ENCODE measurements at regions not wholly inside any gene's neighbourhood (a gene's known extent, or its start where the extent isn't known, plus 50 kb on each side); places are given as distances from the start of the nearest gene placed in this dataset.
A peak's percentile ranks its signal among the peaks of the same experiment; 100 is the strongest.

DNA sequence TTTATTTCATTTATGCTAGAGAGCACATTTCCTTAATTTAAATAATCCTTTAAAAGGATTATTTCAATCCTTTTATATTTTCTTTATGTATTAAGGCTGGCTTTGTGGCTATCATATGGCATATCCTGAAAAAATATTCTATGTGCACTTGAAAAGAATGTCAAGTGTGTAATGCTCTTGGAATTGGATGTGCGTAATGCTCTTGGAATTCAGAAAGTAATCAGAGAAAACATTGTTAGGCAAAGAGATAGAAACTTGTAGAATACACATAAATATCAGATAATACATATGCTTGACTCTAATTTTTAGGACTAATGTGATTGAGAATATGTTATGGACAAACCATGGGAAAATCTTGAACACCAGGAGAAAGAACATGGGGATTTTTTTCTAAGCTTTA lies 197.5 kb upstream of the COL3A1 start:
- H3K9me3 ChIP-seq (ENCODE audit: low read depth) = no peaks in the 10 kb centered on the region
- H3K4me3 ChIP-seq = no peak overlapping the region

DNA sequence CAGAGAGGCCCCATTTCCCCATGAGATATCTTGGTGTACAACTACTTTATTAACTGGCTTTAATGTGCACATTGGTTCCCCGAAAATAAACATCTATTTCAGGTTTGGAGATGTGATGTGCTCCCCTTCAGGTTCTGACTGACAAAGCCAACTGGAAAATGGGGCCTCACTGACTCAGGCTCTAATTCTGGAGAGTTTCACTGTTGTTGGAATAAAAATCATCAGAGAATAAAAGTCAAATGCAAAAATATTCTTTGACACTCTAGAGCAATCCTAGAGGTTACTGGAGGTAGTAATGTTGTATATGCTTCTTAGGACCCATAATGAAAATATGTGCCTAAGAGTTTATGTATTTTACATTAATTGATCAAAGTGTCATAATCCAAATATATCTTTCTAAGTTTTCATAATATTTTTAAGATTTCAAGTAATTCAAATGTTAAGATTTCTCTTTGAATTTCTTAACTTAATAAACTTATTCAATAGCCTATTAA lies 189.9 kb upstream of the COL3A1 start:
- Histone ChIP-seq H3K4me3 (no peak overlapping the region), H3K27me3 (no peaks in the 10 kb centered on the region), H3K27ac (no peak overlapping the region), H3K36me3 (no peaks in the 10 kb centered on the region), H3K9me3 (ENCODE audit: low read depth) (no peaks in the 10 kb centered on the region), H3K4me1 (ENCODE audit: low read depth) (no peaks in the 10 kb centered on the region)
- no peak for DNase-seq (ENCODE audit: low read depth in 1 of 2, low spot score in 1 of 2)
- TF ChIP-seq, protein P1, sequence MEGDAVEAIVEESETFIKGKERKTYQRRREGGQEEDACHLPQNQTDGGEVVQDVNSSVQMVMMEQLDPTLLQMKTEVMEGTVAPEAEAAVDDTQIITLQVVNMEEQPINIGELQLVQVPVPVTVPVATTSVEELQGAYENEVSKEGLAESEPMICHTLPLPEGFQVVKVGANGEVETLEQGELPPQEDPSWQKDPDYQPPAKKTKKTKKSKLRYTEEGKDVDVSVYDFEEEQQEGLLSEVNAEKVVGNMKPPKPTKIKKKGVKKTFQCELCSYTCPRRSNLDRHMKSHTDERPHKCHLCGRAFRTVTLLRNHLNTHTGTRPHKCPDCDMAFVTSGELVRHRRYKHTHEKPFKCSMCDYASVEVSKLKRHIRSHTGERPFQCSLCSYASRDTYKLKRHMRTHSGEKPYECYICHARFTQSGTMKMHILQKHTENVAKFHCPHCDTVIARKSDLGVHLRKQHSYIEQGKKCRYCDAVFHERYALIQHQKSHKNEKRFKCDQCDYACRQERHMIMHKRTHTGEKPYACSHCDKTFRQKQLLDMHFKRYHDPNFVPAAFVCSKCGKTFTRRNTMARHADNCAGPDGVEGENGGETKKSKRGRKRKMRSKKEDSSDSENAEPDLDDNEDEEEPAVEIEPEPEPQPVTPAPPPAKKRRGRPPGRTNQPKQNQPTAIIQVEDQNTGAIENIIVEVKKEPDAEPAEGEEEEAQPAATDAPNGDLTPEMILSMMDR (IDR thresholded peaks at IDR 0.05; ENCODE audit: low read depth, low read length) = no peak

More for the DNA sequence above, 197.5 kb upstream of the COL3A1 start:
- no peaks in the 10 kb centered on the region for H3K36me3 ChIP-seq
- no peaks in the 10 kb centered on the region for H3K27me3 ChIP-seq
- peak in 1 of 2 donors; percentile 75 for DNase-seq (ENCODE audit: low read depth in 1 of 2, low spot score in 1 of 2)
- H3K27ac ChIP-seq = no peak overlapping the region
- no peaks in the 10 kb centered on the region for H3K4me1 ChIP-seq (ENCODE audit: low read depth)
- TF ChIP-seq, protein P1 (IDR thresholded peaks at IDR 0.05; ENCODE audit: low read depth, low read length) = no peak

DNA sequence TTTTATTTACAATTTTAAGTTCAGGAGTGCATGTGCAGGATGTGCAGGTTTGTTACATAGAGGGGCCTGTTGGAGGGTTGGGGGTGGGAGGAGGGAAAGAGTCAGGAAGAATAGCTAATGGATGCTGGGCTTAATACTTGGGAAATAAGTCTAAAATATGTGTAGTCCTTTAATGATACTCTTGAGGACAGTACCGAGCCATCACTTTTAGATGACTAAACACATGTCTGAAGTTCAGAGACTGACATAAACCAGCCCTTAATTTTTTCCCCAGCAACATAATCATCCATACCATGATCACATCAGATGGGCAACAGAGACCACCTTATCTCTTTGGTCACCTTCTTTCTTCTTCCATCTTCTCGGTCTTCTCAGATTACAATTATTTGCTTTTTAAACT lies 189.1 kb upstream of the COL3A1 start:
- Histone ChIP-seq H3K9me3 (ENCODE audit: low read depth) (no peaks in the 10 kb centered on the region), H3K36me3 (no peaks in the 10 kb centered on the region), H3K4me3 (no peak overlapping the region), H3K4me1 (ENCODE audit: low read depth) (no peaks in the 10 kb centered on the region), H3K27ac (no peak overlapping the region), H3K27me3 (no peaks in the 10 kb centered on the region)
- no peak for DNase-seq (ENCODE audit: low read depth in 1 of 2, low spot score in 1 of 2)
- TF ChIP-seq, protein P1 (IDR thresholded peaks at IDR 0.05; ENCODE audit: low read depth, low read length) = no peak

DNA sequence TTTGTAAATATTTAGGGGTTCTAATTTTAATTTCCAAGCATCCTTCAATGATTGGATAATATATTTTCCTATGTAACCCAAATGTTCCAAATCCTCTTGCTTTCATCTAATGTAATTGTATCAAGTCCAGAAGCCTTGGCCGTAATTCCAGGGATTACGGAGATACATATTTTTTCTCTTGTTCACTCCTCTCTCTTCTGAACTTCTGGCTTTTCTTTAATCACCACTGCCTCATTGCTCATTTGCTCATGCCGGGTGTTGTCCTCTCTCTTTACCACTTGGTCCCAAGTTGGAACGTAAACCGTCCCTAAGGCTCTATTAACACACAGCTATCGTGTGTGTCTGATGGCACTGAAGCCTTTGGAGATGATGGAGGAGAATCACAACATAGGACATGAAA lies 188.7 kb upstream of the COL3A1 start:
- no peak overlapping the region for H3K4me3 ChIP-seq
- H3K9me3 ChIP-seq (ENCODE audit: low read depth) = no peaks in the 10 kb centered on the region
- H3K27ac ChIP-seq = no peak overlapping the region
- no peaks in the 10 kb centered on the region for H3K27me3 ChIP-seq
- peak in 1 of 2 donors; percentile 53 for DNase-seq (ENCODE audit: low read depth in 1 of 2, low spot score in 1 of 2)
- TF ChIP-seq, protein P1 (IDR thresholded peaks at IDR 0.05; ENCODE audit: low read depth, low read length) = no peak
- no peaks in the 10 kb centered on the region for H3K4me1 ChIP-seq (ENCODE audit: low read depth)
- H3K36me3 ChIP-seq = no peaks in the 10 kb centered on the region

DNA sequence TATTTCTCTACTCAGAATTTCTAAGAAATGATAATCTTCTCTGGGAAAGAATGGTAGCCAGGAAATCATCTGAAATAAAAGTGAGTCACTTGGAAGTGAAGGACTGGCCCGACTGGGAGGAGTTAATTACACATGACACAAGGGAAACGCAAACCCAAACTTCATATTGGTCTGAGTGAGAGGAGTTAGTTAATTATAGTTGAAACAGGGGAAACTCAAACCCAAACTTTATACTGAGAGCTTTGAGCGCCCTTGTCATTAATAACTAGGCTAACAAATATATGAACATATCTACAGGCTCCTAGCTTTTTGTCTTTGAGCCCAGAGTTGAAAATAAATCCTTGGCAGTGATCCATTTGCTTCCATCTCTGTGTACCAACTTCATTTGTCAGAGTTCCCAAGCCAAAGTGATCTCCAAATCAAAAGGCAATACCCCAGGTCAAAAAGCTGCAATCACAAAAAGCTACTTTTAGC lies 187.8 kb upstream of the COL3A1 start:
- peak in 1 of 2 donors; percentile 91 for DNase-seq (ENCODE audit: low read depth in 1 of 2, low spot score in 1 of 2)
- TF ChIP-seq, protein P1 (IDR thresholded peaks at IDR 0.05; ENCODE audit: low read depth, low read length) = no peak
- no peak overlapping the region for H3K27ac ChIP-seq
- no peaks in the 10 kb centered on the region for H3K36me3 ChIP-seq
- H3K9me3 ChIP-seq (ENCODE audit: low read depth) = no peaks in the 10 kb centered on the region
- no peaks in the 10 kb centered on the region for H3K27me3 ChIP-seq
- no peaks in the 10 kb centered on the region for H3K4me1 ChIP-seq (ENCODE audit: low read depth)
- H3K4me3 ChIP-seq = no peak overlapping the region

Measured in cardiac muscle cell (in vitro differentiated cells and primary cell).